Fibroblast of the aortic adventitia (primary cell): ENCODE measurements at regions not wholly inside any gene's neighbourhood (a gene's known extent, or its start where the extent isn't known, plus 50 kb on each side); places are given as distances from the start of the nearest gene placed in this dataset.
"Not testable (repeated sequence)": the region's sequence is repeated elsewhere in the genome, so short reads cannot be mapped to it uniquely, and the experiment has no call there.

Experiments
- DNase-seq: peaks from one replicate; pipeline ENCODE4 v3.0.0-alpha.2; 2010; ENCODE audit warnings: low read depth
- H3K4me3 ChIP-seq: 2 replicates; pipeline ENCODE4 v1.5.1; 2011; ENCODE audit warnings: low read depth, mild to moderate bottlenecking, control low read depth, low read length, moderate library complexity
- CTCF ChIP-seq: IDR thresholded peaks from 2 replicates; pipeline ENCODE4 v1.5.1; 2011; ENCODE audit warnings: mild to moderate bottlenecking, low read length, control low read depth, inconsistent platforms; ENCODE audit not compliant: insufficient read depth

GRCh38 chr1:96521994-96522760 is 199.4 kb upstream of the PTBP2 start:
- TF ChIP-seq CTCF, result no peak
- peak; percentile 46 for DNase-seq
- no peak overlapping the region for H3K4me3 ChIP-seq

DNA sequence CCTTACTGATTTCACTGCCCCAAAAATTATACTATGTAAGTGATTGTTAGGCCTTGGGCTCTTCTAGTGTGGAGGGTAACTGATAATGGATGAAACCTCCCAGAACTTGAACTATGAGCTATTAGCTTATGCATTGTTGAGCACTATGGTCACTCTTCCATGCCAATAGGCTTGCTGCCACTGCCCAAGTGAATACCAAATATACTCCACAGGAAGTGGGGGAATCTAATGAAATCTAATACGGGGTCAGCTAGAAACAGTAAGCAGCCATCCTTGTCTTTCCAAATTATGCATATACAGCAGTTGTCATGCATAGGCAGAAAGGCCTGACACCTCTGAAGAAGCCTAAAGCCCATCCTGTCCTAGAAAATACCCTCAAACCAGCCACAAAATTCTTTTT is 198.7 kb upstream of the PTBP2 start:
- no peak for DNase-seq
- TF ChIP-seq CTCF, result no peak
- no peak overlapping the region for H3K4me3 ChIP-seq

- DNase-seq, result no peak
- H3K4me3 ChIP-seq, result no peak overlapping the region
- no peak for TF ChIP-seq CTCF
These were observed 197.5 kb upstream of the PTBP2 start for GRCh38 chr1:96524100-96524499.

GRCh38 chr1:96525657-96526557 is 195.7 kb upstream of the PTBP2 start:
- no peak for DNase-seq
- H3K4me3 ChIP-seq, result no peak overlapping the region
- no peak for TF ChIP-seq CTCF

GRCh38 chr1:96528672-96529071 is 192.9 kb upstream of the PTBP2 start:
- DNase-seq, H3K4me3 ChIP-seq: not testable (repeated sequence)

GRCh38 chr1:96533820-96534219 is 187.8 kb upstream of the PTBP2 start:
- no peak for DNase-seq
- H3K4me3 ChIP-seq, result no peak overlapping the region
- TF ChIP-seq CTCF, result no peak

- no peak overlapping the region for H3K4me3 ChIP-seq
- TF ChIP-seq CTCF, result no peak
- DNase-seq, result peak; percentile 54
These were observed 185.0 kb upstream of the PTBP2 start for GRCh38 chr1:96536581-96536980.
